Endothelial cell of umbilical vein (primary cell): ENCODE measurements at regions not wholly inside any gene's neighbourhood (a gene's known extent, or its start where the extent isn't known, plus 50 kb on each side); places are given as distances from the start of the nearest gene placed in this dataset.

Experiments
- BruUV-seq: library from RNA; stranded (reverse); fragments of 400-500 nt; replicated peaks from 2 replicates; lab custom pipeline; 2021; lab: Mats Ljungman, UMichigan
- CTCF ChIA-PET: fragments of 300-600, 350-600 bp; sonication (Branson Sonifier 250); formaldehyde crosslinking; loops from one replicate; lab custom pipeline; 2021; ENCODE audit warnings: antibody characterized with exemption, inconsistent platforms; lab: Charles Lee
- POLR2A ChIA-PET: fragments of 300-600, 350-600 bp; sonication (Branson Sonifier 250); formaldehyde crosslinking; loops from one replicate; lab custom pipeline; 2021; ENCODE audit warnings: antibody characterized with exemption, inconsistent platforms; lab: Charles Lee
- DNase-seq: peaks from one replicate; pipeline ENCODE4 v3.0.0-alpha.2; 2011; ENCODE audit warnings: low read depth, low spot score
- FAIRE-seq: peaks from 2 replicates; lab custom pipeline; 2011; peaks lifted over from hg19 to GRCh38; lab: Jason Lieb, UNC
- H2AFZ ChIP-seq: 2 replicates; pipeline ENCODE4 v1.6.0; 2012; ENCODE audit warnings: low read depth, low read length, control low read depth, inconsistent platforms
- H3K27ac ChIP-seq: 2 replicates; pipeline ENCODE4 v1.5.1; 2011; ENCODE audit warnings: low read depth, mild to moderate bottlenecking, control low read depth, low read length, moderate library complexity; ENCODE audit not compliant: insufficient read depth
- H3K27me3 ChIP-seq, 2 experiments: 2 replicates each; pipeline versions ENCODE4 v1.6.0 to v1.6.1; 2011; ENCODE audit warnings: low read length in 2 of 2, mixed read lengths in 1 of 2; ENCODE audit not compliant: control insufficient read depth in 2 of 2, insufficient read depth in 2 of 2
- H3K36me3 ChIP-seq, 2 experiments: 2 replicates in 1 of 2; 3 replicates in 1 of 2; pipeline ENCODE4 v1.5.1; 2011; ENCODE audit warnings: low read length in 2 of 2, mild to moderate bottlenecking in 1 of 2, moderate library complexity in 1 of 2; ENCODE audit not compliant: control insufficient read depth in 2 of 2, insufficient read depth in 2 of 2; ENCODE audit errors: extremely low read depth in 1 of 2
- H3K4me1 ChIP-seq: 3 replicates; pipeline ENCODE4 v1.5.1; 2011; ENCODE audit warnings: mild to moderate bottlenecking, low read length; ENCODE audit not compliant: control insufficient read depth, insufficient read depth; ENCODE audit errors: extremely low read depth
- H3K4me2 ChIP-seq: 2 replicates; pipeline ENCODE4 v1.6.1; 2011; ENCODE audit warnings: low read length, control low read depth, mixed read lengths; ENCODE audit not compliant: insufficient read depth
- H3K4me3 ChIP-seq, 3 experiments: fragments of 200-600 bp in 1 of 3; sonication (generic), shearing (Covaris generic) in 1 of 3; replicated peaks in 1 of 3; 2 replicates each; pipeline ENCODE4 v1.5.1; 2011 to 2016; ENCODE audit warnings: control low read depth in 3 of 3, low read length in 3 of 3, mild to moderate bottlenecking in 2 of 3, inconsistent platforms in 1 of 3, low read depth in 1 of 3, moderate library complexity in 1 of 3; ENCODE audit not compliant: insufficient read depth in 1 of 3
- H3K79me2 ChIP-seq: 2 replicates; pipeline ENCODE4 v1.6.0; 2012; ENCODE audit warnings: low read length, inconsistent platforms; ENCODE audit not compliant: control insufficient read depth, insufficient read depth
- H3K9ac ChIP-seq: replicated peaks from 2 replicates; pipeline ENCODE3; 2011; ENCODE audit warnings: low read length, control low read depth; ENCODE audit not compliant: insufficient read depth; ENCODE audit errors: extremely low read depth
- H3K9me1 ChIP-seq: replicated peaks from 3 replicates; pipeline ENCODE4 v1.6.0; 2011; ENCODE audit warnings: mild to moderate bottlenecking, low read length; ENCODE audit not compliant: control insufficient read depth, insufficient read depth; ENCODE audit errors: extremely low read depth
- H3K9me3 ChIP-seq: replicated peaks from 2 replicates; pipeline ENCODE4 v1.5.1; 2012; ENCODE audit warnings: low read length, inconsistent platforms; ENCODE audit not compliant: control insufficient read depth, insufficient read depth
- H4K20me1 ChIP-seq: replicated peaks from 2 replicates; pipeline ENCODE3; 2011; ENCODE audit warnings: mild to moderate bottlenecking, low read length; ENCODE audit not compliant: control insufficient read depth, insufficient read depth; ENCODE audit errors: extremely low read depth
- GATA2 ChIP-seq: IDR thresholded peaks from 2 replicates; pipeline ENCODE4 v1.7.0; 2011; ENCODE audit warnings: low read depth, mild to moderate bottlenecking, moderate library complexity, mixed read lengths, low read length; ENCODE audit not compliant: insufficient read length, insufficient read depth
- JUN ChIP-seq: IDR thresholded peaks from 2 replicates; pipeline ENCODE4 v1.6.1; 2011; ENCODE audit warnings: borderline replicate concordance, low read depth; ENCODE audit not compliant: insufficient read length, insufficient read depth
- POLR2A ChIP-seq: IDR thresholded peaks from 2 replicates; pipeline ENCODE4 v1.6.1; 2012; ENCODE audit warnings: low read depth, mild to moderate bottlenecking, control low read depth, low read length
- dilution Hi-C: fragments of 300-500 bp; cut with MboI; formaldehyde crosslinking; loops from one replicate; pipeline ENCODE4 v1.15.0; 2019; ENCODE audit warnings: low sequenced_read_pairs; ENCODE audit not compliant: extremely low pct_ligation_motif_present
- intact Hi-C: fragments of 100-400 bp; cut with micrococcal nuclease; formaldehyde crosslinking; loops from one replicate; pipeline ENCODE4 v1.10.0; 2022
- TF ChIP-seq, protein P1 (sequence below), 2 donors: IDR thresholded peaks; 1 replicate in 1 of 2; 2 replicates in 1 of 2; pipeline ENCODE4 v1.5.1; 2011; ENCODE audit warnings: low read length in 2 of 2, mild to moderate bottlenecking in 2 of 2, moderate library complexity in 2 of 2, control low read depth in 1 of 2, inconsistent platforms in 1 of 2, low read depth in 1 of 2; ENCODE audit not compliant: insufficient read depth in 1 of 2; ENCODE audit errors: extremely low read depth in 1 of 2

DNA sequence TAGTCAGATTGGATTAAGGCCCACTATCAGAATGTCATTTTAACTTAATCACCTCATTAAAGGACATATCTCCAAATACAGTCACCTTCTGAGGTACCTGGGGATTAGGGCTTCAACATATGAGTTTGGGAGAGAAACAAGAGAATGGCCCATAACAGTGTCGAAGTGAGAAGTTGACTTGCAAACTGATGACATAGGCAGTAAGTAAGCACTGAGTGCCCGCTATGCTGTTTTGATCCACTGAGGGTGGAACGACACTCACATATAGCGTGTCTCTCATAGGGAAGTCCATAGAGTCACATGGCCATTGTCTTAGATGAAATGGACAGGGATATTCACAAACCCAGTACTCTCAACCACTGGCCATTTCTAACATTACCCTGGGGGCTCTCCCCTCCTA lies 264.2 kb downstream of the SAMD5 start:
- dilution Hi-C loops, result no loop called here
- no peak overlapping the region for H3K4me3 ChIP-seq
- no peaks in the 10 kb centered on the region for H3K9me1 ChIP-seq
- H3K27ac ChIP-seq, result no peak overlapping the region
- ChIA-PET POLR2A (no interaction called here), CTCF (no interaction called here)
- no peaks in the 10 kb centered on the region for H3K27me3 ChIP-seq
- intact Hi-C loops, result loop anchor here (5.0 to 10.0 kb wide), 2 partner anchors 202 to 265 kb away; partner anchors contain the start of gene SAMD5
- no peaks in the 10 kb centered on the region for H3K79me2 ChIP-seq
- no peaks in the 10 kb centered on the region for H3K4me1 ChIP-seq
- FAIRE-seq (no peak), DNase-seq (no peak)
- H2AFZ ChIP-seq, result no peak overlapping the region
- H3K9me3 ChIP-seq, result no peaks in the 10 kb centered on the region
- no peaks in the 10 kb centered on the region for H4K20me1 ChIP-seq
- no peak overlapping the region for H3K4me2 ChIP-seq
- TF ChIP-seq GATA2 (no peak), JUN (no peak)
- H3K36me3 ChIP-seq, result no peaks in the 10 kb centered on the region
- H3K9ac ChIP-seq, result no peak overlapping the region
- no TSS peak for BruUV-seq

DNA sequence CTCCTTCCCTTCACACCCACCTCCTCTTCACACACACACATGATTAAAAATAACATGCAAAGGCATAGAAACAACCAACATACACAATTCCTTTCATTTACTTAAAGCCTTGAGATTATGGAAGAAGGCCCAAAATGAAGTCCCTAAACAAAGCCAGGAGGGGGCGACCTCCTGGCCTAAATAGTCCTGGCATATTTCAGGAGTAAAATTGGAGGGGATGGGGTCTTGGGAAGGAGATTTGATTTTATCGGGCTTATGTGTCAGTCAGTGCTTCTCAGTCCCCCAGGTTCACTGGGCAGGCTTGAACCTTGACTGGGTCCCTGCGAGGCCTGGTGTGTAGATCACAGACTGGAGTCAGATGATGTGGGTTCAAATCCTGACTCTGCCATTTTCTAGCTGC lies 266.4 kb downstream of the SAMD5 start:
- dilution Hi-C loops (no loop called here), intact Hi-C loops (loop anchor here (2.0 to 10.0 kb wide), 3 partner anchors 200 to 392 kb away; partner anchors contain the start of gene SAMD5)
- H2AFZ ChIP-seq, result no peak overlapping the region
- H4K20me1 ChIP-seq, result no peaks in the 10 kb centered on the region
- H3K9me3 ChIP-seq, result no peaks in the 10 kb centered on the region
- no peaks in the 10 kb centered on the region for H3K36me3 ChIP-seq
- ChIA-PET POLR2A (no interaction called here), CTCF (no interaction called here)
- FAIRE-seq (no peak), DNase-seq (no peak)
- H3K27me3 ChIP-seq, result no peaks in the 10 kb centered on the region
- no TSS peak for BruUV-seq
- no peak overlapping the region for H3K9ac ChIP-seq
- H3K9me1 ChIP-seq, result no peaks in the 10 kb centered on the region
- no peak overlapping the region for H3K4me3 ChIP-seq
- no peak overlapping the region for H3K27ac ChIP-seq
- TF ChIP-seq, protein P1, sequence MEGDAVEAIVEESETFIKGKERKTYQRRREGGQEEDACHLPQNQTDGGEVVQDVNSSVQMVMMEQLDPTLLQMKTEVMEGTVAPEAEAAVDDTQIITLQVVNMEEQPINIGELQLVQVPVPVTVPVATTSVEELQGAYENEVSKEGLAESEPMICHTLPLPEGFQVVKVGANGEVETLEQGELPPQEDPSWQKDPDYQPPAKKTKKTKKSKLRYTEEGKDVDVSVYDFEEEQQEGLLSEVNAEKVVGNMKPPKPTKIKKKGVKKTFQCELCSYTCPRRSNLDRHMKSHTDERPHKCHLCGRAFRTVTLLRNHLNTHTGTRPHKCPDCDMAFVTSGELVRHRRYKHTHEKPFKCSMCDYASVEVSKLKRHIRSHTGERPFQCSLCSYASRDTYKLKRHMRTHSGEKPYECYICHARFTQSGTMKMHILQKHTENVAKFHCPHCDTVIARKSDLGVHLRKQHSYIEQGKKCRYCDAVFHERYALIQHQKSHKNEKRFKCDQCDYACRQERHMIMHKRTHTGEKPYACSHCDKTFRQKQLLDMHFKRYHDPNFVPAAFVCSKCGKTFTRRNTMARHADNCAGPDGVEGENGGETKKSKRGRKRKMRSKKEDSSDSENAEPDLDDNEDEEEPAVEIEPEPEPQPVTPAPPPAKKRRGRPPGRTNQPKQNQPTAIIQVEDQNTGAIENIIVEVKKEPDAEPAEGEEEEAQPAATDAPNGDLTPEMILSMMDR (IDR thresholded peaks at IDR 0.05; ENCODE audit: extremely low read depth in 1 of 2, insufficient read depth in 1 of 2, low read depth in 1 of 2, low read length in 2 of 2), result peak; percentile 16 to 32
- TF ChIP-seq POLR2A, result no peak
- H3K4me2 ChIP-seq, result no peak overlapping the region
- no peaks in the 10 kb centered on the region for H3K79me2 ChIP-seq
- no peaks in the 10 kb centered on the region for H3K4me1 ChIP-seq
